RWPE1 (cell line): ENCODE measurements at regions not wholly inside any gene's neighbourhood (a gene's known extent, or its start where the extent isn't known, plus 50 kb on each side); places are given as distances from the start of the nearest gene placed in this dataset.
"Not testable (repeated sequence)": the region's sequence is repeated elsewhere in the genome, so short reads cannot be mapped to it uniquely, and the experiment has no call there.

ENCODE experiments used
- CTCF ChIA-PET: fragments of 350-600 bp; sonication (Branson Sonifier 250); formaldehyde crosslinking; extraction: SDS; loops from one replicate; lab custom pipeline; 2021; lab: Yijun Ruan, JAX
- POLR2A ChIA-PET: fragments of 400-600 bp; formaldehyde crosslinking; extraction: SDS; loops from one replicate; lab custom pipeline; 2020; ENCODE audit warnings: antibody characterized with exemption; ENCODE audit not compliant: low non-redundant PET; lab: Yijun Ruan, JAX
- DNase-seq: peaks from one replicate; pipeline ENCODE4 v3.0.0; 2012; ENCODE audit warnings: low spot score
- H3K27ac ChIP-seq: fragments of 450-650 bp; 2 replicates; pipeline ENCODE4 v1.5.1; 2017
- TF ChIP-seq, protein P1 (sequence below): fragments of 450-650 bp; conservative IDR thresholded peaks from 2 replicates; pipeline ENCODE4 v1.5.1; 2017; ENCODE audit warnings: low read depth, mild to moderate bottlenecking

DNA sequence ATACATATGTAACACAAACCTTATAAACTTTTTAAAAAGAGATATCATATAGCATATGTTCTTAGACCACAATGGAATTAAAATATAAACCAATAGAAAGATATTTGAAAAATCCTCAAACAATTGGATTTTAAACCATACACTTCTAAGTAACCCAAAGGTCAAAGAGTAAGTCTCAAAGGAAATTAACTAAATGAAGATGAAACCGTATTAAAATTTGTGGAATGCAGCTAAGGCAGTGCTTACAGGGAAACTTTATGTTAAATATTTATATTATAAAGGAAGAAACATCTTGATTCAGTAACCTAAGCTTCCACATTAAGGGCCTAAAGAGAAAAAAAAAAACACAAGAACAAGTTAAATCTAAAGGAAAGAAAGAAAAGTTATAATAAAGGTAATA lies 966.1 kb downstream of the SLC4A3 start:
- POLR2A ChIA-PET = no interaction called here
- H3K27ac ChIP-seq = no peak overlapping the region
- CTCF ChIA-PET = interaction anchor here (0.6 kb wide), 1 partner anchor 915 kb away, joined by 3 read pairs; no protein-coding TSS in a partner anchor
- TF ChIP-seq, protein P1, sequence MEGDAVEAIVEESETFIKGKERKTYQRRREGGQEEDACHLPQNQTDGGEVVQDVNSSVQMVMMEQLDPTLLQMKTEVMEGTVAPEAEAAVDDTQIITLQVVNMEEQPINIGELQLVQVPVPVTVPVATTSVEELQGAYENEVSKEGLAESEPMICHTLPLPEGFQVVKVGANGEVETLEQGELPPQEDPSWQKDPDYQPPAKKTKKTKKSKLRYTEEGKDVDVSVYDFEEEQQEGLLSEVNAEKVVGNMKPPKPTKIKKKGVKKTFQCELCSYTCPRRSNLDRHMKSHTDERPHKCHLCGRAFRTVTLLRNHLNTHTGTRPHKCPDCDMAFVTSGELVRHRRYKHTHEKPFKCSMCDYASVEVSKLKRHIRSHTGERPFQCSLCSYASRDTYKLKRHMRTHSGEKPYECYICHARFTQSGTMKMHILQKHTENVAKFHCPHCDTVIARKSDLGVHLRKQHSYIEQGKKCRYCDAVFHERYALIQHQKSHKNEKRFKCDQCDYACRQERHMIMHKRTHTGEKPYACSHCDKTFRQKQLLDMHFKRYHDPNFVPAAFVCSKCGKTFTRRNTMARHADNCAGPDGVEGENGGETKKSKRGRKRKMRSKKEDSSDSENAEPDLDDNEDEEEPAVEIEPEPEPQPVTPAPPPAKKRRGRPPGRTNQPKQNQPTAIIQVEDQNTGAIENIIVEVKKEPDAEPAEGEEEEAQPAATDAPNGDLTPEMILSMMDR = no peak
- DNase-seq = no peak

- no peak for DNase-seq
- ChIA-PET CTCF (no interaction called here), POLR2A (no interaction called here)
- TF ChIP-seq, protein P1 = no peak
- no peak overlapping the region for H3K27ac ChIP-seq
Observed at GRCh38 chr2:220601674-220602073, 970.4 kb downstream of the EPHA4 start.

- H3K27ac ChIP-seq, DNase-seq, POLR2A ChIA-PET, CTCF ChIA-PET: not testable (repeated sequence)
Observed at GRCh38 chr2:220613004-220613403, 959.1 kb downstream of the EPHA4 start.

DNA sequence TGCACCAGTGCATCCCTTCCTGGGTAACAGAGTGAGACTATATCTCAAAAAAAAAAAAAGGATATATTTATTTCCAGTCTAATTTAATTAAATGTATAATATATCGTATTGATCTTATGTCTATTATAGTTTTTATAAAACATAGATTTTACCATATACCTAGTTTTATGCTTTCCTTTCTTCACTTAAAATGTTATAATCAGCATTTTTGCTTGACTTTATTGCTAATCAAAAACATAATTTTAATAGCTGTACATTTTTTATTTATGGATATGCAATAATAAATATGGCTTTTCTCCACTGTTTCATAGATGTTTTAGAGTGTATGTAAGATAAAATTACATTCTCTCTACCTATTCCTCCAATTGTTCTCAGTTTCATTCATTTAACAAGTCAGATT lies 958.0 kb downstream of the EPHA4 start:
- TF ChIP-seq, protein P1 = no peak
- ChIA-PET POLR2A (no interaction called here), CTCF (no interaction called here)
- DNase-seq = no peak
- H3K27ac ChIP-seq = no peak overlapping the region

- DNase-seq = peak; percentile 48
- no peak overlapping the region for H3K27ac ChIP-seq
- TF ChIP-seq, protein P1 = no peak
- ChIA-PET POLR2A (no interaction called here), CTCF (interaction anchor here (0.7 kb wide), 1 partner anchor 422 kb away, joined by 3 read pairs; no protein-coding TSS in a partner anchor)
Observed at GRCh38 chr2:220619525-220620220, 952.4 kb downstream of the EPHA4 start.

- TF ChIP-seq, protein P1 = no peak
- H3K27ac ChIP-seq = no peak overlapping the region
- POLR2A ChIA-PET = no interaction called here
- no peak for DNase-seq
- CTCF ChIA-PET = no interaction called here
Observed at GRCh38 chr2:220626603-220627002, 945.5 kb downstream of the EPHA4 start.

- CTCF ChIA-PET = no interaction called here
- DNase-seq = no peak
- POLR2A ChIA-PET = no interaction called here
Observed at GRCh38 chr2:220628252-220628651, 943.9 kb downstream of the EPHA4 start.

More at GRCh38 chr2:220628252-220628651, 943.9 kb downstream of the EPHA4 start:
- H3K27ac ChIP-seq = no peak overlapping the region
- TF ChIP-seq, protein P1 = no peak
